ENCODE measurements at regions not wholly inside any gene's neighbourhood (a gene's known extent, or its start where the extent isn't known, plus 50 kb on each side); places are given as distances from the start of the nearest gene placed in this dataset.

GRCh38 chr17:72588961-72589360, 468.1 kb downstream of the SOX9 start:
- H3K27me3 ChIP-seq (ENCODE audit: control insufficient read depth in 1 of 2, insufficient read depth in 2 of 2, low read length in 1 of 2) = peaks cover 0 to 2% of the 10 kb centered on the region in 2 donors
- no peaks in the 10 kb centered on the region for H3K36me3 ChIP-seq (ENCODE audit: control insufficient read depth in 1 of 2, insufficient read depth in 2 of 2, low read length in 1 of 2)
- no peak for DNase-seq
- H3K4me3 ChIP-seq (ENCODE audit: low read length in 2 of 2) = no peak overlapping the region
- WGBS, 2 donors = 72 to 78% methylated on average over 11 of the region's 11 CpGs
- no peak for ATAC-seq (ENCODE audit: low FRiP score)
- no peaks in the 10 kb centered on the region for H3K4me1 ChIP-seq (ENCODE audit: control insufficient read depth in 1 of 2, insufficient read depth in 2 of 2, low read length in 2 of 2)
- no peaks in the 10 kb centered on the region for H3K9me3 ChIP-seq (ENCODE audit: control insufficient read depth, low read length)
- H3K27ac ChIP-seq (ENCODE audit: low read depth in 1 of 2, low read length in 2 of 2) = no peak overlapping the region
- intact Hi-C loops (cut with DNase I) = no loop called here

- Histone ChIP-seq H3K9me3 (ENCODE audit: control insufficient read depth, low read length) (no peaks in the 10 kb centered on the region), H3K36me3 (ENCODE audit: control insufficient read depth in 1 of 2, insufficient read depth in 2 of 2, low read length in 1 of 2) (no peaks in the 10 kb centered on the region), H3K4me1 (ENCODE audit: control insufficient read depth in 1 of 2, insufficient read depth in 2 of 2, low read length in 2 of 2) (no peaks in the 10 kb centered on the region), H3K4me3 (ENCODE audit: low read length in 2 of 2) (no peak overlapping the region), H3K27ac (ENCODE audit: low read depth in 1 of 2, low read length in 2 of 2) (no peak overlapping the region), H3K27me3 (ENCODE audit: control insufficient read depth in 1 of 2, insufficient read depth in 2 of 2, low read length in 1 of 2) (peaks cover 0 to 2% of the 10 kb centered on the region in 2 donors)
- WGBS, 2 donors = 6 to 9% methylated on average over 3 of the region's 3 CpGs
- no peak for ATAC-seq (ENCODE audit: low FRiP score)
- intact Hi-C loops (cut with DNase I) = no loop called here
- no peak for DNase-seq
These were observed 469.6 kb downstream of the SOX9 start for GRCh38 chr17:72590382-72590781.

- no peak overlapping the region for H3K27ac ChIP-seq (ENCODE audit: low read depth in 1 of 2, low read length in 2 of 2)
- H3K9me3 ChIP-seq (ENCODE audit: control insufficient read depth, low read length) = no peaks in the 10 kb centered on the region
- 37 to 39% methylated on average over 9 of the region's 9 CpGs for WGBS, 2 donors
- peaks cover 0 to 2% of the 10 kb centered on the region in 2 donors for H3K27me3 ChIP-seq (ENCODE audit: control insufficient read depth in 1 of 2, insufficient read depth in 2 of 2, low read length in 1 of 2)
- no peaks in the 10 kb centered on the region for H3K36me3 ChIP-seq (ENCODE audit: control insufficient read depth in 1 of 2, insufficient read depth in 2 of 2, low read length in 1 of 2)
- intact Hi-C loops (cut with DNase I) = no loop called here
- H3K4me1 ChIP-seq (ENCODE audit: control insufficient read depth in 1 of 2, insufficient read depth in 2 of 2, low read length in 2 of 2) = no peaks in the 10 kb centered on the region
- no peak for ATAC-seq (ENCODE audit: low FRiP score)
- no peak for DNase-seq
- H3K4me3 ChIP-seq (ENCODE audit: low read length in 2 of 2) = no peak overlapping the region
These were observed 470.1 kb downstream of the SOX9 start for GRCh38 chr17:72590882-72591281.

GRCh38 chr17:72591289-72592241, 470.7 kb downstream of the SOX9 start:
- Histone ChIP-seq H3K27ac (ENCODE audit: low read depth in 1 of 2, low read length in 2 of 2) (no peak overlapping the region), H3K36me3 (ENCODE audit: control insufficient read depth in 1 of 2, insufficient read depth in 2 of 2, low read length in 1 of 2) (no peaks in the 10 kb centered on the region), H3K27me3 (ENCODE audit: control insufficient read depth in 1 of 2, insufficient read depth in 2 of 2, low read length in 1 of 2) (peaks cover 0 to 2% of the 10 kb centered on the region in 2 donors), H3K9me3 (ENCODE audit: control insufficient read depth, low read length) (no peaks in the 10 kb centered on the region), H3K4me3 (ENCODE audit: low read length in 2 of 2) (peak overlapping the region; percentile 13 to 15), H3K4me1 (ENCODE audit: control insufficient read depth in 1 of 2, insufficient read depth in 2 of 2, low read length in 2 of 2) (no peaks in the 10 kb centered on the region)
- peak; percentile 23 for ATAC-seq (ENCODE audit: low FRiP score)
- intact Hi-C loops (cut with DNase I) = no loop called here
- 2% methylated on average over 62 of the region's 62 CpGs for WGBS, 2 donors
- DNase-seq = no peak

DNA sequence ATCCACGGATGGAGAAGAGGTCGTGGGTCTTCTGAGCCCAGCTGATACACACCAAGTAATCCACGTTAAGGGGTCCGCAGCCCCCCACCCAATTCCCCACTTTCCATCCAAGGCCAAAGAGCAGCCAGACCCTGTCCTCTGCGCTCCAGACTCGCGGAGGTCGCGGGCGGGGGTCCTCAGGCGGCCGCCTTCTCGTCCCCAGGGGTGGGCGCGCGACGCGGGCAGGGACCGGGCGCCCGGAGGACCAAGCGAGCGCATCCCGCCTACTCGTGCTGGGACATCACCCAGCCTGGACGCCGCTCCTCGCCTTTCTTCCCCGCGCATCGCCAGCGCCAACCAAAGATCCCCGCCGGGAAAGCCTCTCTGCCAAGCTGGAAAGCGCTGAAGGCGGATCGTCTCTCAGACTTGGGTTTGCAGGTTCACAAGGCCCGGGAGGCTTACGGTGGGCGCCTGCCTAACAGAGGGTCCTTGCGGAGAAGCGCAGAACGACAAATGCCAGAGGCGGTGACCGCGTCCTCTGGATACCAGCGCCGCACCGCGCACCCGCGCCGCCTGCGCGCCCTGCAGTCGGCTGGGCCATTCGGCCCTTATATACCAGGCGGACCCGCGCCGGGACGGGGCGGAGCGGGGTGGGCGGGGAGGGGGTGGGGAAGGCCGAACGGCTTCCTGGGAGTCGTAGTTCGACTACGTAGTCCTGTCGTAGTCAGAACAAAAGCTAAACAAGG, 471.6 kb downstream of the SOX9 start:
- ATAC-seq (ENCODE audit: low FRiP score) (peak; percentile 85), DNase-seq (peak; percentile 61 to 87)
- WGBS, 2 donors = 1% methylated on average over 71 of the region's 71 CpGs
- intact Hi-C loops (cut with DNase I) = no loop called here
- Histone ChIP-seq H3K4me3 (ENCODE audit: low read length in 2 of 2) (peak overlapping the region; percentile 13 to 15), H3K27me3 (ENCODE audit: control insufficient read depth in 1 of 2, insufficient read depth in 2 of 2, low read length in 1 of 2) (peaks cover 0 to 2% of the 10 kb centered on the region in 2 donors), H3K27ac (ENCODE audit: low read depth in 1 of 2, low read length in 2 of 2) (no peak overlapping the region), H3K36me3 (ENCODE audit: control insufficient read depth in 1 of 2, insufficient read depth in 2 of 2, low read length in 1 of 2) (no peaks in the 10 kb centered on the region), H3K4me1 (ENCODE audit: control insufficient read depth in 1 of 2, insufficient read depth in 2 of 2, low read length in 2 of 2) (no peaks in the 10 kb centered on the region), H3K9me3 (ENCODE audit: control insufficient read depth, low read length) (no peaks in the 10 kb centered on the region)

DNA sequence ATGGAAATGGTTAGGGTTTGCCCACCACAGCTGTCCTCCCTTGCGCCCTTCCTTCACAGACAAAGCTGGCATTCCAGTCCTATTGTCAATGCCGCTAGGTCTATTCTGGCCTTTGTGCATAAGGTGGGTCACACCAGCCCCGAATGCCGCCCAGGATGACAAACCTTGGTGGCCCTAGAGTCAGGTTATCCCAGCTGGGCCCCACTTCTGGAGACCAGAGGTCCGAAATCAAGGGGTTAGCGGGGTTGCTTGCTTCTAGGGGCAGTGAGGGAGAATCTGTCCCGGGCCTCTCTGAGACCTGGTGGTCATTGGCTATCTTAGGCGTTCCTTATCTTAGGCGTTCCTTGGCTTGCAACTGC, 472.1 kb downstream of the SOX9 start:
- peaks cover 0 to 2% of the 10 kb centered on the region in 2 donors for H3K27me3 ChIP-seq (ENCODE audit: control insufficient read depth in 1 of 2, insufficient read depth in 2 of 2, low read length in 1 of 2)
- H3K27ac ChIP-seq (ENCODE audit: low read depth in 1 of 2, low read length in 2 of 2) = no peak overlapping the region
- no peak for DNase-seq
- no peaks in the 10 kb centered on the region for H3K36me3 ChIP-seq (ENCODE audit: control insufficient read depth in 1 of 2, insufficient read depth in 2 of 2, low read length in 1 of 2)
- no peak for ATAC-seq (ENCODE audit: low FRiP score)
- WGBS, 2 donors = 82 to 85% methylated on average over 9 of the region's 9 CpGs
- peak overlapping the region in 1 of 2 donors; percentile 15 for H3K4me3 ChIP-seq (ENCODE audit: low read length in 2 of 2)
- H3K9me3 ChIP-seq (ENCODE audit: control insufficient read depth, low read length) = no peaks in the 10 kb centered on the region
- H3K4me1 ChIP-seq (ENCODE audit: control insufficient read depth in 1 of 2, insufficient read depth in 2 of 2, low read length in 2 of 2) = no peaks in the 10 kb centered on the region
- intact Hi-C loops (cut with DNase I) = no loop called here

DNA sequence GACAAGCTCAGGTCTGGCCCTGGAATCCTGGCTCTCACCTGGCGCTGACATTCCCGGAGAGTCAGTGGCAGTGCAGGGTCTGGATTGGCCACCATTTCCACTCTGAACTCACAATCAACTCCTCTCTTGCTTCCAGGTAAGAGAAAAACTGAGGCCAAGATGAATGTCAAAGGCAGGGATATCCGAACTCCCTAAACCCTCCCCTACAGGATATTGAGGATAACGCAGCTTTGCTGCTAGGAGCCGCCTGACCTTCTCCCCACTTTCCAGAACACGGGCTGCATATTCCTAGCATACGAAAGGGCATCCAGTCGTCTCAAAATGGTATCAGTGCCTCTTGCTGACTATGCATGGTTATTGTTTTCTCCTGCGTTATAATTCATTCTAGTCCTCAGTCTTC, 473.4 kb downstream of the SOX9 start:
- H3K4me3 ChIP-seq (ENCODE audit: low read length in 2 of 2) = no peak overlapping the region
- no peaks in the 10 kb centered on the region for H3K9me3 ChIP-seq (ENCODE audit: control insufficient read depth, low read length)
- H3K27ac ChIP-seq (ENCODE audit: low read depth in 1 of 2, low read length in 2 of 2) = no peak overlapping the region
- intact Hi-C loops (cut with DNase I) = no loop called here
- H3K27me3 ChIP-seq (ENCODE audit: control insufficient read depth in 1 of 2, insufficient read depth in 2 of 2, low read length in 1 of 2) = peaks cover 0 to 2% of the 10 kb centered on the region in 2 donors
- no peaks in the 10 kb centered on the region for H3K4me1 ChIP-seq (ENCODE audit: control insufficient read depth in 1 of 2, insufficient read depth in 2 of 2, low read length in 2 of 2)
- WGBS, 2 donors = 60 to 64% methylated on average over 9 of the region's 9 CpGs
- no peaks in the 10 kb centered on the region for H3K36me3 ChIP-seq (ENCODE audit: control insufficient read depth in 1 of 2, insufficient read depth in 2 of 2, low read length in 1 of 2)
- no peak for DNase-seq
- no peak for ATAC-seq (ENCODE audit: low FRiP score)
